ENCODE measurements at regions not wholly inside any gene's neighbourhood (a gene's known extent, or its start where the extent isn't known, plus 50 kb on each side); places are given as distances from the start of the nearest gene placed in this dataset.

DNA sequence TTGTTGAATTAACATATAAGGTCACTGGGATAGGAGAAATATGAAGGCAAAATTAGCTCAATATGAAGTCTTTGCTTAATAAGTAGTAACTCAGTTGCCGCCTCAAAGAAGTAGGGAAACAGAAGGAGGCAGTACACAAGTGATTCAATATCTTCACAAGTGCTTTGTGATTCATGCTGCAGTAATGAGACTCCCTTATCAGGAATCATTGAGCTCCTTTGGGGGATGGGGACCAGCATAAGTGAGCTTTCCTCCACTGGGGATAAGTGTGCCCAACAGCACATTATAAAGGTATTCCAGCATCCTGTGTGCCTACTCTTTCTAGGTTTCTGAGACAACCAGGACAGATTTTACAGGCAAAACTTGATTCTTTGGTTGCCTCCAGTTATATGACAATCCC lies 323.4 kb upstream of the UBE2E3 start:
- TF ChIP-seq, protein P1, sequence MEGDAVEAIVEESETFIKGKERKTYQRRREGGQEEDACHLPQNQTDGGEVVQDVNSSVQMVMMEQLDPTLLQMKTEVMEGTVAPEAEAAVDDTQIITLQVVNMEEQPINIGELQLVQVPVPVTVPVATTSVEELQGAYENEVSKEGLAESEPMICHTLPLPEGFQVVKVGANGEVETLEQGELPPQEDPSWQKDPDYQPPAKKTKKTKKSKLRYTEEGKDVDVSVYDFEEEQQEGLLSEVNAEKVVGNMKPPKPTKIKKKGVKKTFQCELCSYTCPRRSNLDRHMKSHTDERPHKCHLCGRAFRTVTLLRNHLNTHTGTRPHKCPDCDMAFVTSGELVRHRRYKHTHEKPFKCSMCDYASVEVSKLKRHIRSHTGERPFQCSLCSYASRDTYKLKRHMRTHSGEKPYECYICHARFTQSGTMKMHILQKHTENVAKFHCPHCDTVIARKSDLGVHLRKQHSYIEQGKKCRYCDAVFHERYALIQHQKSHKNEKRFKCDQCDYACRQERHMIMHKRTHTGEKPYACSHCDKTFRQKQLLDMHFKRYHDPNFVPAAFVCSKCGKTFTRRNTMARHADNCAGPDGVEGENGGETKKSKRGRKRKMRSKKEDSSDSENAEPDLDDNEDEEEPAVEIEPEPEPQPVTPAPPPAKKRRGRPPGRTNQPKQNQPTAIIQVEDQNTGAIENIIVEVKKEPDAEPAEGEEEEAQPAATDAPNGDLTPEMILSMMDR (conservative IDR thresholded peaks at IDR 0.05; ENCODE audit: low read depth, low read length) = no peak
- TF ChIP-seq RFX5 (IDR thresholded peaks at IDR 0.05; ENCODE audit: low read depth, low read length) (no peak), BHLHE40 (IDR thresholded peaks at IDR 0.05; ENCODE audit: low read depth, low read length) (no peak), POLR2A (IDR thresholded peaks at IDR 0.05; ENCODE audit: low read depth, low read length) (no peak), RCOR1 (IDR thresholded peaks at IDR 0.05; ENCODE audit: insufficient replicate concordance, low read length) (no peak), MAZ (IDR thresholded peaks at IDR 0.05; ENCODE audit: borderline replicate concordance, low read depth, low read length) (no peak), RAD21 (IDR thresholded peaks at IDR 0.05; ENCODE audit: low read length) (no peak), SMC3 (IDR thresholded peaks at IDR 0.05; ENCODE audit: low read depth, low read length) (no peak), NFE2L2 (IDR thresholded peaks at IDR 0.05; ENCODE audit: low read depth, low read length) (no peak), MAFK (IDR thresholded peaks at IDR 0.05; ENCODE audit: low read depth, low read length) (no peak), CEBPB (IDR thresholded peaks at IDR 0.05; ENCODE audit: low read depth, low read length) (no peak)
- TF ChIP-seq, protein P2, sequence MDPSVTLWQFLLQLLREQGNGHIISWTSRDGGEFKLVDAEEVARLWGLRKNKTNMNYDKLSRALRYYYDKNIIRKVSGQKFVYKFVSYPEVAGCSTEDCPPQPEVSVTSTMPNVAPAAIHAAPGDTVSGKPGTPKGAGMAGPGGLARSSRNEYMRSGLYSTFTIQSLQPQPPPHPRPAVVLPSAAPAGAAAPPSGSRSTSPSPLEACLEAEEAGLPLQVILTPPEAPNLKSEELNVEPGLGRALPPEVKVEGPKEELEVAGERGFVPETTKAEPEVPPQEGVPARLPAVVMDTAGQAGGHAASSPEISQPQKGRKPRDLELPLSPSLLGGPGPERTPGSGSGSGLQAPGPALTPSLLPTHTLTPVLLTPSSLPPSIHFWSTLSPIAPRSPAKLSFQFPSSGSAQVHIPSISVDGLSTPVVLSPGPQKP (IDR thresholded peaks at IDR 0.05; ENCODE audit: borderline replicate concordance, low read depth, low read length) = no peak
